Skin epidermis (tissue), 12 donors: ENCODE measurements at regions not wholly inside any gene's neighbourhood (a gene's known extent, or its start where the extent isn't known, plus 50 kb on each side); places are given as distances from the start of the nearest gene placed in this dataset.
A peak's percentile ranks its signal among the peaks of the same experiment; 100 is the strongest.
"Not testable (repeated sequence)": the region's sequence is repeated elsewhere in the genome, so short reads cannot be mapped to it uniquely, and the experiment has no call there.

Experiments used
- H3K27ac ChIP-seq, 21 experiments: fragments of 200-600 bp; sonication (generic) in 11 of 21; one replicate each; pipeline ENCODE4 v1.5.0; 2020; ENCODE audit warnings: mild to moderate bottlenecking in 3 of 21, inconsistent platforms in 2 of 21, moderate library complexity in 2 of 21
- H3K4me3 ChIP-seq, 7 experiments: fragments of 200-600 bp; sonication (generic) in 2 of 7; one replicate each; pipeline ENCODE4 v1.5.0; 2020; ENCODE audit warnings: inconsistent platforms in 2 of 7, mild to moderate bottlenecking in 2 of 7, moderate library complexity in 1 of 7

DNA sequence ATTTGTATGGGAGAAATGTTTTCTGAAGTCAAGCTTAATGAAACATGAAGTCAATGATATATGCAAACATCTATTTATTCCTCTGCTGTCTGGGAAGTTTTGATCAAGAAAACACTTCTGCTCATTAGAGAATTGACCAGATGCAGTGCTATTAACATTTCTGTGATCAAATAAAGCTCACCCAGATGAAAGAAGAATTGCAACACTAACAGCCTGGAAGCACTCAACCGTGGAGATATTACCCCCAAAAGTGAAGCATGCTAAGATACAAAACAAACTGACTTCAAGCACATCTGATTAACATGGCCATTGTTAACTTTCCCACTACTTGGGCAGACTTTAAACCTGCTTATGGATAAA, 73.7 kb upstream of the GUCY1A1 start:
- H3K27ac ChIP-seq, result peak overlapping the region in 3 of 21 experiments; percentile 6 to 67 (median 17)

DNA sequence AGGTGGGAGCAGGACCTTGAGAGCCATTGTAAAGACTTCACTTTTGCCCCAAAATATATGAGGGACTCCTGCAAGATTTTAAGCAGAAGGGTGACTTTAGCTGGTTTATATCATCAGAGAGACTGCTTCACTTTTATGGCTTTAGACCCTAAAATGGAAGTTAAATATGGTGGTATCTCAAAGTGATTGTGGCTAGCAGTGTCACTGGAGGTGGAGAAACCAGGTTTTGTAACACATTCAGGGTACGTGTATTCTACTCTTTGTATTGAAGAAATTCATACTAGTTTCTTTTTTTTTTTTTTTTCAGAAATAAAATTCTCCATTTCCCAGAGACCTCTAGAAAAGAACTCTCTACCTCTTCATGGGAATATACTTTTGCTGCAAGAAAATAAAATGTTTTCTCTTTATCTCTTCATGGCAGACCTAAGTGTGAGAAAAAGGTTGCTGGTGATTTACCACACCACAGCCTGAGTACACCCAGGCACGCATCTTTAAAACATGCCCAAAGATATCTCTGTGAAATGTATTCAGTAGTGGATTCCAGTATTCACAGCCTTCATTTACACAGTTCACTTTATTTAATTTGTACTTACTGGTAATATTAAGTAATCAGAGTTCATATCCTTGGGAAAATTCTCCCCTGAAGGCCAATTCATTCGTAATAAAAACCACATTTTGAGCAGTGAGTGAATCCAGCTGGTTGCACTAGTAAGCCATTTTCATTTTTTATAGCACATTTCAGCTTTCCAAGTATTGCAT, 74.3 kb upstream of the GUCY1A1 start:
- Histone ChIP-seq H3K27ac (peak overlapping the region in 14 of 21 experiments; percentile 7 to 77 (median 48)), H3K4me3 (no peak overlapping the region)

More for the DNA sequence above, 73.7 kb upstream of the GUCY1A1 start:
- H3K4me3 ChIP-seq, result no peak overlapping the region

DNA sequence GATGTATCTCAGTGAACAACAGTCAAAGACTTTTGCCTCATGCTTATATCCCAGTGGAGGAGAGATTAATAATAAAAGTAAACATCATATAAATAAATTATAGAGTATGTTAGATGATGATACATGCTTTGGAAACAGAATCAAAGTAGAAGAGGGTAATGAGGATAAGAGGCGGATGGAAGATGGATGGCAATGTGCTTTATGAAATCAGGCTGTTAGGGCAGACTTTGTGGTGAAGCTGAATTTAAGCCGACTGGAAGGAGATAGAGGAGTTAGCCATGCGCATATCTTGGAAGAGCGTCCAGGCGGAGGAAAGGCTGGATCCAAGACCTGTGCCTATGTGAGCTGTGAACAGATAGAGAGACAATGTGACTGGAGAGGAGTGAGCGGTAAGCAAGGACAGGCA, 74.9 kb upstream of the GUCY1A1 start:
- peak overlapping the region in 14 of 21 experiments; percentile 7 to 77 (median 48) for H3K27ac ChIP-seq
- no peak overlapping the region for H3K4me3 ChIP-seq

DNA sequence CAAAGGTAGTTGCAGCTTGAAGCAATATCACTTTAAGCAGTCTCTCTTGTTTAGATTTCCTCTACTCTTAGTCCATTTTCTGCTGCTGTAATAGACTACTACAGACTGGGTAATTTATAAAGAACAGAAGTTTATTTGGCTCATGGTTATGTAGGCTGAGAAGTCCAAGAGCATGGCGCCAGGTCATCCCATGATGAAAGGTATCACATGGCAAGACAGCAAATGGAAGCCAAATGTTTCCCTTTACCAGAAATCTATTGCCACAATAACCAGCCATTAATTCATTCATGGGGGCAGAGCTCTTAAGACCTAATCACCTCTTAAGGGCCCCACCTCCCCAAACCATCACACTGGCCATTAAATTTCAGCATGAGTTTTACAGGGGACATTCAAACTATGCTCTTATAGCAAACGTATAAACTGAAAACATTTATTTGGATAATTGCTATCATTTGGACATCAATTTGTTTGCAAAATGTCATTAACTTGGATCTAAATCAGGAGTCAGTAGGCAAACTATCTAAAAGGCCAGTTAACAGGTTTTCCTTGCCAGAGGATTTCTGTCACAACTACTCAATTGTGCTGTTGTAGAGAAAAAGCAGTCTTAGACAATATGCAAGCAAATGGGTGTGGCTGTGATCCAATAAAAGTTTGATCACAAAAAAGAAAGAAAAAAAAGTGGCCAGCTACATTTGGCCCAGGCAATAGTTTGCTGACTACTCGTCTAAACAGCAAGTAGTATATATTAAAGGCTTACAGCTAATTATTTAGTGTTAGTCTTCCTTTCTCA, 75.7 kb upstream of the GUCY1A1 start:
- Histone ChIP-seq H3K4me3 (no peak overlapping the region), H3K27ac (peak overlapping the region in 6 of 21 experiments; percentile 5 to 77 (median 63))

DNA sequence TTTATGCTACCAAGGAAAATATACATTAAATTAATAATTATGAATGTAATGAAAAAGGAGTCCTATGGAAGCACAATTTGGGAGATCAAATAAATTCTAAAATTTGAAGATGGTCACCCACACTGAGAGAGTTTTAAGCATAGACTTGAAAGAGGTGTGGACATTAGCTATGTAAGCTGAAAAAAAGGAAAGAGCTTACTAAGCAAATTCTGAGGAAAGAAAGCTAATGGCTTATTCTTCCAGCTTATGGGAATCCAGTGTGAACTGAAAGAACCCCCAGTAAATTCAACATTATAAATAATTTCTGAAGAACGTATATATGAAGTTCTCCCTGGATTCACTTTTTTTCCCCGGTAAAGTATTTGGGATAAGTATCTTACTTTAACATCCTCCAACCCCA, 78.2 kb upstream of the GUCY1A1 start:
- no peak overlapping the region for H3K27ac ChIP-seq
- H3K4me3 ChIP-seq, result no peak overlapping the region

DNA sequence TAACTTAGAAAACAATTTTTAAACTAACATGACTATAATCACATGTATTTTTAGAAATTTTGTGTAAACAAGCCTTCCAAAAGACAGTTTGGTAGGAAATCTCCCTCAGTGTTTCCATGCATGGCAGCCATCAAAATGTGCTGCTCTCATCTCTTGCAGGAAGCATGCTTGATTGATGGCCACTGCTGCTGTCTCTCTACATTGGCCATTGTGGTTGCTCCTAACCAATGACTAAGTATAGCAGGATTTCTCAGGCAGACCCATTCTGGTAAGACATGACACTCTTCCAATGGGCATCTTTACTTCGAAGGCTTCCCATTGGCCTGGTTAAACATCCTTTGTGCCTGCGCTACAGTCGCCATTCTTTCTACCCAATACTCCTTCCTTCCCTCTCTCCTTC, 78.9 kb upstream of the GUCY1A1 start:
- Histone ChIP-seq H3K4me3 (no peak overlapping the region), H3K27ac (no peak overlapping the region)

DNA sequence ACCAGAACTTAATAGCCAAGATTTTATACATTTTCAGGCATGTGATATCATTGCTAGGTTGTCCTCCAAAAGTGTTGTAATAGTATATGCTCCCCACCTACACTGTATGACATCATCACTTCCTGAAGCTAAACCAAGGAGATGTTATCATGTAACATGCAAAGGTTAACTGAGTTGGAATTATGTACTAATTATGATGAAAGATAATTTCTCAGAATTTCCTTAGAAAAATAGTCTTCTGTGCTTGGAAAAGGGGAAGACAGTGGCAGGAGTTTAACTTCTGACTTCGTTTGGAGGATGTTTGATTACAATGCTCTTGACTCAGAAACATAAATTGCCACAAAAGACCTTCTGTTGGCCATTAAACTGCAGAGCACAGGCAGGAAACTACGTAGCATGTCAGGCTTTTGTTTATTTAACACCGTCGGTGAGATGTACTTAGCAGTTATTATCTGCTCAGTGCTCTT, 83.6 kb upstream of the GUCY1A1 start:
- Histone ChIP-seq H3K27ac (peak overlapping the region in 1 of 21 experiments; percentile 10), H3K4me3 (no peak overlapping the region)

DNA sequence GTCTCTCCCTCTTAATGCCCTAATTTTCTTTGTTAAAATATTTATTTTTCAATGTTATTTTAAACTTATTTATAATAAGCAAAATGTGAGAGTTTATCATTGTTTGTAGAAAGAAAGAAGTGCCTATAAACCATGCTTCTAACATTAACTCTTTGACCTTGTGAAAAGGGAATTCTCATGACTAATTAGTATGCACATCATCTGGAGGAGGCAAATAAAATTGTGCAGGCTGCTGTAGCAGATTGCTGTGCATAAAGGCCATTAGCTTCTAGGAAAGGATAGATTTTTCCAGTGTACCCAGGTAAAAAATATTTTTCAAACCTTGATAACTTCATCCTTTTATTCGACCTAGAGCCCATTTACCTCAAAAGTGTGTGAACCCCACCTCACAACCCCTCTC, 84.6 kb upstream of the GUCY1A1 start:
- no peak overlapping the region for H3K27ac ChIP-seq
- no peak overlapping the region for H3K4me3 ChIP-seq

DNA sequence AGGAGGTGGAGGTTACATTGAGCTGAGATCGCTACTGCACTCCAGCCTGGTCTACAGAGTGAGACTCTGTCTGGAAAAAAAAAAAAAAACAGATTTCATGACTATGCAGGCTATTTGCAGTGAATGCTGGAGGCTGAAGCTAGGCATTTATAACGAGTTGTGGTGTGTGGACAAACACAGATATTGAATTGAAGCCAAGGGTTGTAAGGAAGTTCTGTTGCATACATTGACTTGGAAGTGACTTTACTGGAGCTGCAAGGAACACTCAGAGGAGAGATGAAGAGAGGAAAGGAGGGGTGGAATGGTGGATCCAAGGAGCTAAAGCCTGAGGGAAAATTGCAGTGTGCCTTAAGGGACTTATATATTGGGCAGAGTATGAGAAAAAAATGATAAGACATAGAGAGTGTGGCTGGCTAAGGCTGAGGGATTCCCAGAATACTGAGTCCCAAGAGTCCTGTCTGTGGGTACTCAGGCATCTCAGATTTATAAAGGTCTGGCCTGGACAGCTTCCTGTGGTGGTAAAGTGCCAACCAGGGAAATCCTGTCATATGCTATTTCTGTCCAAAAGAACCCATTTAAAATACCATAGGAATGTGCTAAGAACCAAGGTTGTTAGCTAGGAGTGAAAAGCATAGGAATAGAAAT, 87.8 kb upstream of the GUCY1A1 start:
- no peak overlapping the region for H3K4me3 ChIP-seq
- no peak overlapping the region for H3K27ac ChIP-seq

DNA sequence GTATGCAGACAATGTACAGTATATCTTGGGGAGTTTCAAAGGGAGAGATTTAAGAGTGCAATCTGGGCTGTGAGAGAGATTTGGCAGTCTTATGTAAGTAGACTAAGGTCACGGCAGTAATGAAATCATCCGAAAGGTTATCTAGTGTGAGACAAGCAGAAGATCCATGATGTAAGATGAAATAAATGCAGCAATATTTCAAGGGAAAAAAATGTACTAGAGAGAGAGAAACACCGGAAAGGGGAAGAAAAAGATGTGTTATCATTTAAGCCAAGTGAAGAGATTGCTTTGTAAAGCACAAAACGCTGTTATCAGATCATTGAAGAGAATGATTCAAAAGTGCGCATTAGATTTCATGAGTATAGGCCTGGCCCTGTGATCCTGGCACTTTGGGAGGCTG, 88.4 kb upstream of the GUCY1A1 start:
- no peak overlapping the region for H3K4me3 ChIP-seq
- H3K27ac ChIP-seq, result no peak overlapping the region

DNA sequence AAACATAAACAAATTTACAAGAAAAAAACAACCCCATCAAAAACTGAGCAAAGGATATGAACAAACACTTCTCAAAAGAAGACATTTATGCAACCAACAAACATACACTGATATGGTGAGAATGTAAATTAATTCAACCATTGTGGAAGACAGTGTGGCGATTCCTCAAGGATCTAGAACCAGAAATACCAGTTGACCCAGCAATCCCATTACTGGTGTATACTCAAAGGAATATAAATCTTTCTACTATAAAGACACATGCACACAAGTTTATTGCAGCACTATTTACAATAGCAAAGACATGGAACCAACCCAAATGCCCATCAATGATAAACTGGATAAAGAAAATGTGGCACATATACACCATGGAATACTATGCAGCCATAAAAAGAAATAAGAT, 92.3 kb upstream of the GUCY1A1 start:
- not testable (repeated sequence) for H3K27ac ChIP-seq

DNA sequence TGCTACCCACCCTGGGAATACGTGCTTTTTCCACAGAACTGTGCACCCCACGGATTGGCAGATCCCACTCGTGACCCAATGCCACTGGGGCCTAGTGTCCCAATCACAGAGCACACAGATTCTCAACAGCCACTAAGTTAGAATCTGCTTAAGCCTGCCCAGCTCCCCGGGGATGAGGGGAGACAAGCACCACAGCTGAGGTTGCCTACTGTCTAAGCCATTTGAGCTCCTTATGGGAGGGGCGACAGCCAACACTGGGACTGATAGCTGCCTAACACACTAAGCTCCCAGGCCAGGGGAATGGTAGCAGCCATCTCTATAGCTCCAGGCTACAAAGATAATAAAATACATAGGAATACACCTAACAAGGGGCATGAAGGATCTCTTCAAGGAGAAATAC, 93.5 kb upstream of the GUCY1A1 start:
- H3K4me3 ChIP-seq, result no peak overlapping the region
- H3K27ac ChIP-seq, result no peak overlapping the region

More for the DNA sequence above, 92.3 kb upstream of the GUCY1A1 start:
- not testable (repeated sequence) for H3K4me3 ChIP-seq

DNA sequence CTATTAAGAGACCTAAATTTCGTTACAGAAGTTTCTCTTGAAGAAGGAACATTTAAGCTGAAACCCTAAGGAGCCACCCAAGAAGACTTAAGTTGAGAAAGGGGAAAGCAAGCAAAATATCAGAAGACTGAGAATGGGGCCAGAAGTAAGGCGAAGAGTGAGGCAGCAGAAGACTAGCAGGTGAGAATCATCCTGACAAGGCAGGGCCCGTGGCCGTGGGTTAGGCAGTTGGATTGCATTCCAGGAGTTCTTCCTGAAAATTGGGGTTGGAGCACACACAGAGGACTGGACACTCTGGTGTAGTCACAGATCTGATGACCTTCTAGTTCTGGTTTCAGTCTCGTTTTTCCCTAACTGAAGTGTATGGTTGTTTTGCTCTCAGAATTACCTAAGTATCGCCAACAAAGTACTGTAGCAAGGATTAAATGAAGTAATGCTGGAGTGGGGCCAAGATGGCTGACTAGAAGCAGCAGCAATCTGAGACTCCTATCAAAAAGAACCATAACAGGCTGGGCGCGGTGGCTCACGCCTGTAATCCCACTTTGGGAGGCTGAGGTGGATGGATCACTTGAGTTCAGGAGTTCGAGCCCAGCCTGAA, 94.4 kb upstream of the GUCY1A1 start:
- H3K27ac ChIP-seq, result no peak overlapping the region
- no peak overlapping the region for H3K4me3 ChIP-seq

DNA sequence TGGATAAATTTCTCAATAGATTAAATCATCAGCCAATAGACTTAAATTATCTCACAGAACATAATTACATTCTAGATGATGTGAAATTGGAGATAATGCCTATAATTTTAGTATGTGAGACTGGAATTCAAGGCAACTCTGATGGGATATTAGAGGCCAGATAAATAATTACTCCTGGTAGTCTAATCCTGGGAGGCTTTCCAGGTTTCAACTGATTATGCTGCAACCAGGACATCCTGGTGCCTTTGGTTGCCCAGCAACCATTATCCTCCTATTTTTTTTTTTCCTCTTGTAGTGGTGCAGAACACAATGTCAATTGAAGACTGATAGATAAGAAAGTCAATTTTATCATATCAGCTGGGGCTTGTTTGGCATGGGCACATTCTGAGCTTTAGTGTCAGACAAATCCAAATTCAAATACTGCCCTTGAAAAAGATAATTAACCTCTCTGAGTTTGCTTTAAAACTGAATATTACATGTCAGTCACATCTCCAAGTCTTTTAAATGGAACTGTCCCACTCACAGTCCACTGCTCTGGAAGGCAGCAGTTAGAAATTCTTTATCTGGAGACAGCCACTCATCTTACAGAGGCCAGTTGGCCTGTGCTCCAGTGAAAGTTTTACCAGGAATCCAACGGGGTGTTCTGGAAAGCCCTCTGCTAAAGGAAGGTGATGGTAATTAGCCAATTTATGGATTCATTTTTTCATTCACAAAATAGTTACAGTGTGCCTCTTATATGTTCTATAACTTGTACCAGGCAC, 95.3 kb upstream of the GUCY1A1 start:
- Histone ChIP-seq H3K27ac (no peak overlapping the region), H3K4me3 (no peak overlapping the region)

DNA sequence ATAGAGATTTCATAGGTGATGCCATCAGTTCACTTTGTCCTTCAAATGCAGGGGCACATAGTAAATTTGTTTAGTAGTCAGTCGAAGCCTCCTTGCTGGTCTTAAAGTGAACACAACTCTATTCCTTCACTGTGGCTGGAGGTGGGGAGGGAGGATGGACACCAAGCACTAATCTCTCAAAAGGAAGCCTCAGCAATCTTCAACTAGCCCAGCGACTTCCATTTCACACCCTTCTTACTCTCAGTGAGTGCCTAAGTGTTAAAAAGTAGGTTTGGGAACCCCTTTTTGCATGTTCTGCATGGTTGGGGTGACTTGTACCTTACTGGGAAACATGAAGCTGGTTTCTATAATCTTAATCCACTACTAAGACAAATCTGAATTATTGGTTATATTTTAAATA, 96.0 kb upstream of the GUCY1A1 start:
- peak overlapping the region in 6 of 21 experiments; percentile 11 to 37 (median 24) for H3K27ac ChIP-seq

DNA sequence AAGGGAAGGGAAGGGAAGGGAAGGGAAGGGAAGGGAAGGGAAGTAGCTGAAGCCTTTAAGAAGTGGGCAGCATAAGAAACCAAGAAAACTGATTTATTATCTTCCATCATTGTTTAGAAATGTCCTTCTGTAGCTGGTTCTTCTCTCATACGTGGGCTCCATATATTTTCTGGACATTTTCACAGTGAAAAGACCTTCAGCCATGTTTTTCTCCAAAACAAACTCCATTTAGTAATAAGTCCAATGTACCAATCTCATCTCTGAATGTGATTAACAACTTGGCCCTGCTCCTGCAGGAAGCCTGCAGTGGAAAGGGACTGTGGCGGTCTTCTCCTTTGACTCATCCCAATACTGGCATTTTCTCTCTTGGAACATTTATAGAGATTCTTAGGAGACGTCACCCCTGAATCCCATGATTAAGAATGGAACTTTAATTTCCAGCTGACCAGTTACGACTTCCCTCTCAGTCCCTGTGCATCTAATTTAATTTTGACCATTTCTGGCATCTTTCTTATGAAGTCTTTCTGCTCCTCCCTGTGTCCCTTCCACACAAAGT, 96.6 kb upstream of the GUCY1A1 start:
- peak overlapping the region in 6 of 21 experiments; percentile 11 to 53 (median 30) for H3K27ac ChIP-seq
- H3K4me3 ChIP-seq, result no peak overlapping the region

More for the DNA sequence above, 96.0 kb upstream of the GUCY1A1 start:
- H3K4me3 ChIP-seq, result no peak overlapping the region

DNA sequence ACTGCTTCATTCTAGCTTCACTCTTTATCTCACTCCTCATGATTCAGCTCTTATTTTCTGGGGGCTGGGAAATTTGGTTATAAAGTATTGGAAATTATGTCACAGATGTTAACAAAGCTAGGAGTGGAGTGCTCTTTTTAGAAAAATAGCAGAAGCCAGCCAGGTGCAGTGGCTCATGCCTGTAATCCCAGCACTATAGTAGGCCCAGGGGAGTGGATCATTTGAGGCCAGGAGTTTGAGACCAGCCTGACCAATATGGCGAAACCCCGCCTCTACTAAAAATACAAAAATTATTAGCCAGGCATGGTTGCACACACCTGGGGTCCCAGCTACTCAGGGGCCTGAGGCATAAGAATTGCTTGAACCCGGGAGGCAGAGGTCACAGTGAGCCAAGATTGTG, 97.2 kb upstream of the GUCY1A1 start:
- no peak overlapping the region for H3K4me3 ChIP-seq
- H3K27ac ChIP-seq, result peak overlapping the region in 2 of 21 experiments; percentile 38 to 53

DNA sequence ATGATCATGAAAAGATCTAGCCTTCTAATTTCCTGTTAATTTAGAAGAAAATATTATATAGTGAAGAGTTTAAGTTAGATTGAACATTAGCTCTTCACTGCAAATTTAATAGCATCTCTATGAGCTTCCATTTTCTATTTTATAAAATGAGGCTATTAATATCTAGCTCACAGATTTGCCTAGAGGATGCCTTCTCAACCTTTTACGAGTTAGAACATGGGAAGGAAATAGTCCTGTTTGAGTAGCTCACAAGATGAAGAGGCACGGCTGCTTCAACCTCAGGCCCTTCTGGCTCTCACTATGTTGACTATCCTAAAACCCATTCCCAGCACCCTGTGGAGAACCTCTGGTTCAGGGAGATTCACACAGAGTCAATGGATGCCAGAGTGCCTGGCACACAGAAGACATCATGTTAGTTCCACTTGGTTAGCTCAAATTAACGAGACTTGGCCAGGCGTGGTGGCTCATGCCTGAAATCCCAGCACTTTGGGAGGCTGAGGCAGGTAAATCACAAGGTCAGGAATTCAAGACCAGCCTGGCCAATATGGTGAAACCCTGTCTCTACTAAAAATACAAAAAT, 97.9 kb upstream of the GUCY1A1 start:
- Histone ChIP-seq H3K4me3 (no peak overlapping the region), H3K27ac (no peak overlapping the region)

DNA sequence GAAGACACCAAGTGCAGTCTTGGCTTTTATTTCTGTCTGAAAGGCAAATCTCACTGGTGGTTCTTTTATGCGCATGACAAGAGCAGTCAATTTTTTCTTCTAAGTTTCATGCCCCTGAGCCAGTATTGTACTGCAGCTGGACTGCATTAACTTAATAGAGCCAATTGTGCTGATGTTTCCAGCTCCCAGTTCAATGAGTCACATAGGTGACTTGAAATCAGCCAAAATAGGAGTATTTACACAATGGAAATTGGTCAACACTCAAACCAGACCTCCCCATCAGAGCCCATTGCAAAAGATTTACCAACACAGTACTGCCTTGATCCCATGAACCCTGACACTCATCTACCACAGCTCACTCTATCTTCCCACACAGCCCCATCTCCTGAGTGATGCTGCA, 100.3 kb upstream of the GUCY1A1 start:
- Histone ChIP-seq H3K4me3 (no peak overlapping the region), H3K27ac (peak overlapping the region in 1 of 21 experiments; percentile 24)
